GM12874 (cell line): ENCODE measurements at regions not wholly inside any gene's neighbourhood (a gene's known extent, or its start where the extent isn't known, plus 50 kb on each side); places are given as distances from the start of the nearest gene placed in this dataset.

Experiments
- TF ChIP-seq, protein P1 (sequence below): IDR thresholded peaks from 2 replicates; pipeline ENCODE4 v1.5.1; 2011; ENCODE audit warnings: low read depth, mild to moderate bottlenecking, control low read depth, low read length, moderate library complexity; ENCODE audit not compliant: insufficient read depth

- TF ChIP-seq, protein P1, sequence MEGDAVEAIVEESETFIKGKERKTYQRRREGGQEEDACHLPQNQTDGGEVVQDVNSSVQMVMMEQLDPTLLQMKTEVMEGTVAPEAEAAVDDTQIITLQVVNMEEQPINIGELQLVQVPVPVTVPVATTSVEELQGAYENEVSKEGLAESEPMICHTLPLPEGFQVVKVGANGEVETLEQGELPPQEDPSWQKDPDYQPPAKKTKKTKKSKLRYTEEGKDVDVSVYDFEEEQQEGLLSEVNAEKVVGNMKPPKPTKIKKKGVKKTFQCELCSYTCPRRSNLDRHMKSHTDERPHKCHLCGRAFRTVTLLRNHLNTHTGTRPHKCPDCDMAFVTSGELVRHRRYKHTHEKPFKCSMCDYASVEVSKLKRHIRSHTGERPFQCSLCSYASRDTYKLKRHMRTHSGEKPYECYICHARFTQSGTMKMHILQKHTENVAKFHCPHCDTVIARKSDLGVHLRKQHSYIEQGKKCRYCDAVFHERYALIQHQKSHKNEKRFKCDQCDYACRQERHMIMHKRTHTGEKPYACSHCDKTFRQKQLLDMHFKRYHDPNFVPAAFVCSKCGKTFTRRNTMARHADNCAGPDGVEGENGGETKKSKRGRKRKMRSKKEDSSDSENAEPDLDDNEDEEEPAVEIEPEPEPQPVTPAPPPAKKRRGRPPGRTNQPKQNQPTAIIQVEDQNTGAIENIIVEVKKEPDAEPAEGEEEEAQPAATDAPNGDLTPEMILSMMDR = no peak
Observed at GRCh38 chr20:51227744-51228143, 204.8 kb upstream of the KCNG1 start.

- TF ChIP-seq, protein P1 = no peak
Observed at GRCh38 chr20:51223183-51223720, 200.3 kb upstream of the KCNG1 start.

DNA sequence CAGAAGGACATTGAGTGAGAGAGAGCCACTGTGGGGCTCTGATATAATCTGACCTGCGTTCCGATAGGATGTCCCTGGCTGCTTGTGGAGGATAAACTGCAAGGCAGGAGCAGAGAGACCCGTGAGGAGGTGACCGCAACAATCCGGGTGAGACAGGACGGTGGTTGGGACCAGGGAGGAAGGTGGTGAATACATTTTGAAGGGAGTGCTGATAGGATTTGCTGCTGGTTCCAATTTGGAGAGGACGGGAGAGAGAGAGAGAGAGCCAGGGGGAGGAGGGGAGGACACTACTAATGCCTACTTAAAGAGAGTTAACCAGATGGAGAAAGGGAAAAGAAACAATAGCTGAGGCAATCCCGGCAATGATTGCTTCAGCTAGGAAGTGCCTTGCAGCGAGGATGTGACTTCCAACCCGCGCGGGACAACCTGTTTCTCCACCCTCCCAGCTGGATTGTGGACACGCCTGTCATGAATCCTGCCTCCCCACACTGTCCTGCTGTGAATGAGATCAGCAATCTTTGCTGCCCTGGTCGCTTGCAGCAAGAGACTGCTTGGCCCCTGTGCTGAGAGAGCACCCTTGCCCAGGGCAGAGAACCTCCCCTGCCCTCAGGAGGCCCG lies 199.0 kb upstream of the KCNG1 start:
- TF ChIP-seq, protein P1 = no peak

DNA sequence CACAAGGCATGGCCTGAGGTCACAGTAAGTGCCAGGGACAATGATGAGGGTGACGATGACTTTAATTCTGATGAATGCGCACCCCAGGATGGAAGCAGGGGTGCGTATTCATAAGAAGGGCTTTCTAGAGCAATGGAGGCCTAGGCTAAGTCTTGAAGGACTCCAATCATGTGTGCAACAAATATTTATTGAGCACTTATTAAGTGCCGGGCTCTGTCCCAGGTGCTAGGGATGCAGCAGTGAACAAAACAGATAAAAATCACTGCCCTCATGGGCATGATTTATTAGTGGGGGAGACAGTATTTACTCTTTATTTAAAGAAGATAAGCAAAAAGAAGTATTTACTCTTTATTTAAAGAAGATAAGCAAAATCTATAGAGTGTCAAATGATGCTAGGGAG lies 198.2 kb upstream of the KCNG1 start:
- TF ChIP-seq, protein P1 = no peak

- TF ChIP-seq, protein P1 = peak; percentile 92
Observed at GRCh38 chr20:51220293-51220706, 197.4 kb upstream of the KCNG1 start.

- TF ChIP-seq, protein P1 = no peak
Observed at GRCh38 chr20:51219544-51219943, 196.6 kb upstream of the KCNG1 start.

GRCh38 chr20:51218603-51219002 lies 195.7 kb upstream of the KCNG1 start:
- TF ChIP-seq, protein P1 = no peak
